Glutamatergic neuron (in vitro differentiated cells): ENCODE measurements at regions not wholly inside any gene's neighbourhood (a gene's known extent, or its start where the extent isn't known, plus 50 kb on each side); places are given as distances from the start of the nearest gene placed in this dataset.

ENCODE experiments used
- DNase-seq: peaks from one replicate; pipeline ENCODE4 v3.0.0; 2022
- H3K27ac Mint-ChIP-seq: one replicate; pipeline ENCODE4 v1.8.0; 2020; ENCODE audit warnings: mild to moderate bottlenecking, mixed read lengths, inconsistent platforms; ENCODE audit not compliant: unreplicated experiment
- H3K27me3 Mint-ChIP-seq: one replicate; pipeline ENCODE4 v1.8.0; 2020; ENCODE audit warnings: mild to moderate bottlenecking, moderate library complexity, mixed read lengths, inconsistent platforms; ENCODE audit not compliant: unreplicated experiment
- H3K36me3 Mint-ChIP-seq: one replicate; pipeline ENCODE4 v1.8.0; 2020; ENCODE audit warnings: mild to moderate bottlenecking, mixed read lengths, inconsistent platforms; ENCODE audit not compliant: unreplicated experiment
- H3K4me1 Mint-ChIP-seq: one replicate; pipeline ENCODE4 v1.8.0; 2020; ENCODE audit warnings: mild to moderate bottlenecking, low read depth, mixed read lengths, inconsistent platforms; ENCODE audit not compliant: unreplicated experiment
- H3K4me3 Mint-ChIP-seq: one replicate; pipeline ENCODE4 v1.8.0; 2020; ENCODE audit warnings: mild to moderate bottlenecking, mixed read lengths, inconsistent platforms; ENCODE audit not compliant: unreplicated experiment
- H3K9me3 Mint-ChIP-seq: one replicate; pipeline ENCODE4 v1.8.0; 2020; ENCODE audit warnings: mild to moderate bottlenecking, moderate library complexity, mixed read lengths, inconsistent platforms; ENCODE audit not compliant: unreplicated experiment
- TF ChIP-seq, protein P1 (sequence below): fragments of 200-600 bp; sonication (generic); IDR thresholded peaks from one replicate; pipeline ENCODE4 v1.5.0; 2021; ENCODE audit not compliant: partially characterized antibody, unreplicated experiment

DNA sequence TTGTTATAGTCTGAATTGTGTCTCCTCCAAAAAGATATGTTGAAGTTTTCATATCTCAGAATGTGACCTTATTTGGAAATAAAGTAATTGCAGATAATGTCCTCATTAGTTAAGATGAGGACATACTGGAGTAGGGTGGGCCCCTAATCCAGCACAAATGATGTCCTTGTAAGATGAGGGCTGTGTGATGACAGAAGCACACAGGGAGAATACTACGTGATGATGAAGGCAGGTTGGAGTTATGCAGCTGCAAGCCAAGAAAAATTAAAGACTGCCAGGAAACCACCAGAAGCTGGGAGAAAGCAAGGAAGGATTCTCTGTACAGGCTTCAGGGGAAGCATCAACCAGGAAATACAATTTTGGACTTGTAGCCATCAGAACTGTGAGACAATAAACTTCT is 58.3 kb upstream of the PNPT1 start:
- Mint-ChIP-seq H3K36me3 (peaks cover under 1% of the 10 kb centered on the region), H3K27me3 (no peaks in the 10 kb centered on the region)
- DNase-seq = no peak

DNA sequence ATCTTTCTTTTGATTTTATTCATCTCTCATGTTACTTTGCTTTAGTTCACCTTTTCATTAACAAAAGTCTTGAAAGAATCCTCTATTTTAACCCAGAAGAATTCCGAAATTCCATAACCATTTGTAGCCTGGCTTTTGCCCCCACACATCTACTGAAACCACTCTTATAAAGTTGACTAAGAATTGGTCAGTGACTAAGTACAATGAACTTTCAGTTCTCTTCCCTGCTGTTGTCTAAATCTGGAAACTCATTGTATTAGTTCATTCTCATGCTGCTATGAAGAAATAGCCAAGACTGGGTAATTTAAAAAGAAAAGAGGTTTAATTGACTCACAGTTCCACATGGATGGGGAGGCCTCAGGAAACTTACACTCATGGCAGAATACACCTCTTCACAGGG is 49.9 kb upstream of the PNPT1 start:
- no peak overlapping the region for H3K4me3 Mint-ChIP-seq
- H3K36me3 Mint-ChIP-seq = no peaks in the 10 kb centered on the region
- H3K27ac Mint-ChIP-seq = no peak overlapping the region
- H3K9me3 Mint-ChIP-seq = no peaks in the 10 kb centered on the region
- TF ChIP-seq, protein P1, sequence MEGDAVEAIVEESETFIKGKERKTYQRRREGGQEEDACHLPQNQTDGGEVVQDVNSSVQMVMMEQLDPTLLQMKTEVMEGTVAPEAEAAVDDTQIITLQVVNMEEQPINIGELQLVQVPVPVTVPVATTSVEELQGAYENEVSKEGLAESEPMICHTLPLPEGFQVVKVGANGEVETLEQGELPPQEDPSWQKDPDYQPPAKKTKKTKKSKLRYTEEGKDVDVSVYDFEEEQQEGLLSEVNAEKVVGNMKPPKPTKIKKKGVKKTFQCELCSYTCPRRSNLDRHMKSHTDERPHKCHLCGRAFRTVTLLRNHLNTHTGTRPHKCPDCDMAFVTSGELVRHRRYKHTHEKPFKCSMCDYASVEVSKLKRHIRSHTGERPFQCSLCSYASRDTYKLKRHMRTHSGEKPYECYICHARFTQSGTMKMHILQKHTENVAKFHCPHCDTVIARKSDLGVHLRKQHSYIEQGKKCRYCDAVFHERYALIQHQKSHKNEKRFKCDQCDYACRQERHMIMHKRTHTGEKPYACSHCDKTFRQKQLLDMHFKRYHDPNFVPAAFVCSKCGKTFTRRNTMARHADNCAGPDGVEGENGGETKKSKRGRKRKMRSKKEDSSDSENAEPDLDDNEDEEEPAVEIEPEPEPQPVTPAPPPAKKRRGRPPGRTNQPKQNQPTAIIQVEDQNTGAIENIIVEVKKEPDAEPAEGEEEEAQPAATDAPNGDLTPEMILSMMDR = no peak
- no peaks in the 10 kb centered on the region for H3K4me1 Mint-ChIP-seq
- DNase-seq = no peak
- no peaks in the 10 kb centered on the region for H3K27me3 Mint-ChIP-seq

More for the DNA sequence above, 58.3 kb upstream of the PNPT1 start:
- no peak overlapping the region for H3K27ac Mint-ChIP-seq
- TF ChIP-seq, protein P1 = no peak
- H3K4me3 Mint-ChIP-seq = no peak overlapping the region
- no peaks in the 10 kb centered on the region for H3K4me1 Mint-ChIP-seq
- H3K9me3 Mint-ChIP-seq = peaks cover under 1% of the 10 kb centered on the region
